DMS53 treated with DMSO at 0.1 percent for 48 hours (cell line): ENCODE measurements at regions not wholly inside any gene's neighbourhood (a gene's known extent, or its start where the extent isn't known, plus 50 kb on each side); places are given as distances from the start of the nearest gene placed in this dataset.
"Not testable (repeated sequence)": the region's sequence is repeated elsewhere in the genome, so short reads cannot be mapped to it uniquely, and the experiment has no call there.

ENCODE experiments used
- DNase-seq: peaks from one replicate; lab custom pipeline; 2025; ENCODE audit not compliant: unreplicated experiment; lab: John Stamatoyannopoulos, UW

DNA sequence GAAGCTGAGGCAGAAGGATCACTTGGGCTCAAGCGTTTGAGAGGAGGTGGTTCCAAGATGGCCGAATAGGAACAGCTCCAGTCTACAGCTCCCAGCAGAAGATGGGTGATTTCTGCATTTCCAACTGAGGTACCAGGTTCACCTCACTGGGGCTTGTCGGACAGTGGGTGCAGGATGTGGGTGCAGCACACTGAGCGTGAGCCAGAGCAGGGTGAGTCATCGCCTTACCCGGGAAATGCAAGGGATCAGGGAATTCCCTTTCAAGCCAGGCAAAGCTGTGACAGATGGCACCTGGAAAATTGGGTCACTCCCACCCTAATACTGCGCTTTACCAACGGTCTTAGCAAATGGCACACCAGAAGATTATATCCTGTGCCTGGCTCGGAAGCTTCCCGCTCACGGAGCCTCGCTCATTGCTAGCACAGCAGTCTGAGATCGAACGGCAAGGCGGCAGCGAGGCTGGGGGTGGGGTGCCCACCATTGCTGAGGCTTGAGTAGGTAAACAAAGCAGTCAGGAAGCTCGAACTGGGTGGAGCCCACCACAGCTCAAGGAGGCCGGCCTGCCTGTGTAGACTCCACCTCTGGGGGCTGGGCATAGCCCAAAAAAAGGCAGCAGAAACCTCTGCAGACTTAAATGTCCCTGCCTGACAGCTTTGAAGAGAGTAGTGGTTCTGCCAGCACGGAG is 482.6 kb upstream of the DAB2 start:
- DNase-seq = not testable (repeated sequence)

DNA sequence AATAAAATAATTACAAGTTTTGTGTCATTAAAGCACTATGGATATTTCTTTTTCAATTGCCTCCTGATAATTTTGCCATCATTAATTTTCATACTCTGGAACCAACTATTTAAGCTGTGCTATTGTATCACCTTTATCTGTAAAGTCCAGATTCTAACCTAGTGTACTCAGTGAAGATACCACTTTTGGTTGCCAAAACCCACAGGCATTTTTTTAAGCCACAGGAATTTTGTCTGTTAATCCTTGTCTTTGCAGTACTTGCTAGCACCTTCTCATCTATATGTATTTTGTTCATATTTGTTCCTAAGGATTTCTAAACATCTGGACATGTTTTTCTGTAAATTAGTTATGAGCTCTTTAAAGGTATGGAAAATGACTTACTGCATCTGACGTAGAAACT is 481.4 kb upstream of the DAB2 start:
- DNase-seq = no peak

DNA sequence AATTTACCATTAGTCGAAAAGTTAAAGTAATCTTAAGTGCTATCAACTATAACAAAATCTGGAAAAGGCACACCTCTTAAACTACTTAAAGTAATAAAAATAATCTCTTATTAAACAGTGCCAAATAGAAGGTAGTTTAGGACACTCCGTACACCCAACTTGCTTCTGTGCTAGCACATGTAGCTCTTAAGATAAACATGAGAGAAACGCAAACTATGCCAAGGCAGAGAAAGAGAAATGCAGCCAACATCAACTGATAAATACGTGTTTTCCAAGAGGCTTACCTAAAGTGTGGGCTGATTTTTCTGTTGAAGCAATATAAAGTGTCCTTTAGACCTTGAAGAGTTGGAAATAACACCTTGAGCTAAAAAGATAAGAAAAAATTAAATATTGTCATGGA is 480.6 kb upstream of the DAB2 start:
- no peak for DNase-seq

DNA sequence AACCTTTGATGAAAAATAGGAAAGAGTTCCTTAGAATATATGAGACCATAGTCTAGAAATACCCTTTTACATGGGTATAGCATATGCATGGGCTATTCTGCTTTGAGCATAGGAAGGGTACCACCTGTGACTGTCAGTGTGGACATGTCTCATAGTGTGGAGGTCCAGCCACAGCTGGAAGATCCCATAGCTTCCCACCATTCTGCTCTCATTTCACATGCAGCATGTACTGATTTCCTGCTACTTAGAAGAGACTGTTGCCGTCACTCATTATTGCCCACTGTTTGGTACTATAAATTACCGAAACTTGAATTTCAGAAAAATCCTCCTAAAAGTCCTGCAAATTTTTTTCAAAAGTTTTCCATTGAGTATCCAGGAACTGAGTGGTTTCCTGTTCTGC is 477.8 kb upstream of the DAB2 start:
- no peak for DNase-seq

DNA sequence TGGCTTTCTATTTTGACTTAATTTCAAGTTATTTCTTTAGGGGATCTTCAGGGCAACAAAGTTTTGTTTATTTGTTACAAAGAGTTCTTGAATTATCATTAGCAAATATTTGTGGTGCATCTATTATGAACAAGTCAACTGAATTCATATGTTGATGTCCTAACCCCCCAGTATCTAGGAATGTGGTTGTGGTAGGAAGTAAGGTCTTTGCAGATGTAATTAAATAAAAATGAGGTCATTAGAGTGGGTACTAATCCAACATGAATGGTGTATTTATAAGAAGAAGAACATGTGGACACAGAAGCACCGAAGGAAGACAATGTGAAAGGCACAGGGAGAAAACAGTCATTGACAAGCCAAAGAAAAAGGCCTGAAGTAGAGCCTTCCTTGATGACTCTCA is 474.0 kb upstream of the DAB2 start:
- DNase-seq = no peak

DNA sequence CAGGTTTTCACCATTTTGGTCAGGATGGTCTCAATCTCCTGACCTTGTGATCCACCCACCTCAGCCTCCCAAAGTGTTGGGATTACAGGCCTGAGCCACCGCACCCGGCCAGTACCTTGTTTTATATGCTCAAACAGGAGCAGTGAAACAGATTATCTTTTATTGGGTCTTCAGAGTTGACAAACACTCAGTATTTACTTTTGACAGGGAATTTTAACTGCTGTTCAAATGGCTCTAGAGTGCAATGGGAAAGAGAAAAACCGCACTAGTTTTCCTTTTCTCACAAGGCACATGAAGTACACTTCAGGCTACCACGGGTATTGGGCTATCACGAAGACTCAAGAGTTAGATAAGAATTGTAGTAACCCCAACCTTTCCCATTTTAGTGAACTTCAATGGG is 471.9 kb upstream of the DAB2 start:
- no peak for DNase-seq

DNA sequence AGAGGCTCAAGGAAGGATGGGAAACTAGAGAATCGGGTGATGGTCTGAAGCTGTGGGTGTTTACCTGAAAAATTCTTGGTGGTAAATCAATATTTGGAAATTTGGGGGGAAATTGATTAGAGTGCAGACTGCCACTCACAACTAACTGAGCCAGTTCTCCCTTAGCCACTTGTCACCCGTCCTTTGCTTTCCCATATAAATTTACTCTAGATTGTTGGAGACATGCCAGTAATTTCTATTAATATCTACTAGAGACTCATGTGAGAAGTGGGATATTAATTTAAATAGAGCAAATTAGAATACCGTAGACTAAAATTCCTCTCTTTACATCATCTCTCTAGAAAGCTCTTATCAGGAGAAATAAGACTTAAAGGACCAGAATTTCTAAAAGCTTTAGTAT is 471.3 kb upstream of the DAB2 start:
- DNase-seq = no peak

DNA sequence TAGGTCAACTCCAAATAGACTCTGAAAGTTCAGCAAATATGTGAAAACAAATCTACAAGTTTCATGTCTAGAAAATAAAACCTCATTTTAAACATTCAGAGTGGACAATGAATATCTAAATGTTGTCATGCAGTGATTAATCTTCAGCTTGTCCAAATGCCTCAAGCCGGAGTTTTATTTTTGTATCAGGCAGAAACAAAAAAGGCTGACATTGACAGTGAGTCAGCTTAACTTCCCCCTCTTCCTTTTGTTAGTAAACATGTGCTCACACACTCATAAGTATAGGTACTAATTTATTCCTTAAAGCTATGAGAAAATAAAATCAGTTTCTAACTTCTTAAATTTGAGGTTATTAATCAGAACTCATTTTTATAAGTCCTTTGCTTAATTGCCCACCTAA is 467.9 kb upstream of the DAB2 start:
- no peak for DNase-seq

DNA sequence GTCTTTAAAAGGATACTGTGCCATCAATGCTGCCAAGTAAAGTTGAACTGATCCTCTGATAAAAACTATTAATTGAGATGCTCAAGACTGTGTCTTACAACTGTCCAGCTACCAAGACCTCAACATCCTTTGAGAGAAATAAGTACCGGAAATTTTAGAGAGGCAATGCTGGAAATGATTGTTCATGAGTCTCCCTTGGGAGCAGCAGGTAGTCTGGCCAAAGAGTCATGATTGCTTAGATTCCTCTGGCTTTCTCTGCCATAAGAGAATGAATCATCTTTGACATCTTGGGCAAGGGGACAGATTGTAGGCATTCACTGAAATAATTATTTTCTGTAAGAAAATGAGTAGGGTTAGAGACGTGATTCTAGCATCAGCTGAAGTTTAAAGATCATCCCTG is 466.6 kb upstream of the DAB2 start:
- DNase-seq = no peak

DNA sequence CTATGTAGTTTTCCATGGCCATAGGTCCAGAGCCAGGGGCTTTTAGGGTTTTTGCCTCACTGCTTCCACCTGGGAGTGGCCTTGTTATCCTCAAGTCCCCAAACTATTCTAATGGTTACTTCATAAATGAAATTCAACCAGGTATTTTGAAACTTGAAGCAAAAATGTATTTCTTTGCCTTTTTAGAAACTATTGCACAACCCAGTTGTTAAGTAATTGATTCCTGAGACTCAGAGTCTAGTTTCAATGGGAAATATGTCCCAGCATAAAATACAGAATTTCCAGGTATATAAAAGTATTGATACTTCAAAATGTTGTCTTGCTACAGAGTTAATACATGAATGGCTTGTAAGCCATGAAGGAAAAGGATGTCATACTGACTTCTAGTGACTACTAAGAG is 456.2 kb upstream of the DAB2 start:
- no peak for DNase-seq

DNA sequence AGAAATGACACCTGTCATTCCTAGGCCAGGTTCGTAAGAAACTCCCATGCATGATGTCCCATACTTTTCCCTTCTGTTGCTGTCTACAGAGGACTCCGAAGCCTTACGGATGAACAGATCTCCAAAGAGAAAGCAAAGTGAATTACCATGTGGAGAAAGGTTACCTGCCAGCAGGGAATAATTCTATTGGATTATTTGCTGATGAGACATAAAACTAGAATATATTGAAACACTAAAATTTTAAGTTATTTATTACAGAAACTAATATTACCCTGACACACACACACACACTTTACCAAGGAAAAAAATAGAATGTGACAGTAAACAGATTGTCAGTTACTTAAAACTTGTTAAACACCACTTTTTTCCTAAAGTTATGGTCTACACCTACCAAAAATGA is 452.7 kb upstream of the DAB2 start:
- DNase-seq = no peak

DNA sequence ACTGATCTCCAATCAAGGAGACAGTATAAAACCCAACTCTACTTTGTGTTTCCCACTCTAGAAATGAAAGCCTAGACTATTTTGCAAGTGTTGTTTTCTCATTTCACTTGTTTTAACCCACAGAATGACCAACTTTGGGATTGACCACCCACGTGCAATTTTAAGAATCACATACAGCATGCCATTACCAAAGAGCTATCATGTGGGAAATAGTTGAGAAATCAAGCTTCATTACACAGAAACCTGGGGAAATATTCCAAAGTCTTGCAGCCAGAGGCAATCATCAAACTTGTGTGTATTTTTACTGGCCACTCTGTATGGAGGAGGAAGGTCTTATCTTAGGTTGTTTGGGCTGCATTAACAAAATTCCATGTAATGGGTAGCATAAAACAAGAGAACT is 451.4 kb upstream of the DAB2 start:
- DNase-seq = no peak

DNA sequence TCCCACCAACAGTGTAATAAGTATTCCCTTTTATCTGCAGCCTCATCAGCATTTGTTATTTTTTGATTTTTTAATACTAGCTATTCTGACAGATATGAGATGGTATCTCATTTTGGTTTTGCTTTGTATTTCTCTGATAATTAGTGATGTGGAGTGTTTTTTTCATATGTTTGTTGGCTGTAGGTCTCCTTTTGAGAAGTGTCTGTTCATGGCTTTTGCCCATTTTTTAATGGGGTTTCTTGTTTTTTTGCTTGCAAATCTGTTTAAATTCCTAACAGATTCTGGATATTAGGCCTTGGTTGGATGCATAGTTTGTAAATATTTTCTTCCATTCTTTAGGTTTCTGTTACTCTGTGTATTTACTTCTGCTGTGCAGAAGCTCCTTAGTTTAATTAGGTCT is 445.4 kb upstream of the DAB2 start:
- DNase-seq = no peak

DNA sequence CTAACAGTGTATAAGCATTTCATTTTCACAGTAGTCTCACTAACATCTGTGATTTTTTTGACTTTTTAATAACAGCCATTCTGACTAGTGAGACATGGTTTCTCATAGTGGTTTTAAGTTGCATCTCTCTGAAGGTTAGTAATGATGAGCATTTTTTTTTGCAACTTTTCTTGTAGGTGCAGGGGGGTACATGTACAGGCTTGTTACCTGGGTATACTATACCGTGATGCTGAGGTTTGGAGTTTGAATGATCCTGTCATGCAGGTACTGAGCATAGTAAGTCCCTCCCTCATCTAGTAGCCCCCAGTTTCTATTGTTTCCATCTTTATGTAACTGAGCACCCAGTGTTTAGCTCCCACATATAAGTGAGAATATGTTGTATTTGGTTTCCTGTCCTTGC is 444.6 kb upstream of the DAB2 start:
- no peak for DNase-seq

DNA sequence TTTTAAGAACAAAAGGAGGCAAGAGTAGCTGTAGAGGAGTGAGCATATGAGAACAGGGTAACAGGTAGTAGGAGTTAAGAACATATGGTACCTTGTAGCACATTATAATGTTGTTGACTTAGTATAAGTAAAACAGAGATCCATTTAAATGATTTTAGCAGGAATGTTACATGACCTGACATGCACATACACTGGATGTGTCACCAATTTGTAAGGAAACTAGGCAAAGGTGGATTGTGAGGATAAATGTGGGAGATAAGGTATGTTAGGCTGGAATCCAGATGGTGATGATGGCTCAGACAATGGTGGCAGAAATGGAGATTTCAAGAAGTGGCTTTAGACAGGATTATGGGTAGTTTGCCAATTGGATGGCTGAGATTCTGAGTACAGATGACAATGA is 443.1 kb upstream of the DAB2 start:
- no peak for DNase-seq

DNA sequence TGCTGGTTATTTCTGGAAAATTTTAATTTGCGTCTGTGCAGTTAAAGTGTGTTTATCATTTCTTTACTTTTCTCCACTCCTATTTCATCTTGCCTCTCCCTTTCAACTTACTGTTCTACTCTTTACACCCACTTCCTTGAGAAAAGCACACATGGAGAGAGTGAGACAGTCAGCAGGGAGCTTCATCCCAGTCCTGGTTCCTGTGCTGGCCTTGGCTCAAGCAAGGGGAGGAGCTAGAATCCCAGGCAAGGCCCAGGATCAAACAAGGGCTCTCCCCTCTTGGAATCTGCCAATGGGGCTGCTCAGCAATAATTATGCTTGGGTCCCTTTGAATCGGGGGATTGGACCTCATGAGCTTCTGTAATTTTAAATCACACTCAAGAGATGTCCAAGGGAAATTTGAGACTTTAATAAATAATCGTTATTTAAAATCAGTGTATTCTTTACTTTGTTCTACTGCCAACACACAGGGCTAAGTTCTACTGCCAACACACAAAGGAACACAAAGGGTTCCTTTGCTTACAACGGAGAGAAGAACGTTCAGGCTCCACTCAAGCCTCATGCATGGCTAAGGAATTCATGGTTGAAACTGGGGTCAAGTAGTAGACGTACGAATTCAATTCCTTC is 439.3 kb upstream of the DAB2 start:
- no peak for DNase-seq

DNA sequence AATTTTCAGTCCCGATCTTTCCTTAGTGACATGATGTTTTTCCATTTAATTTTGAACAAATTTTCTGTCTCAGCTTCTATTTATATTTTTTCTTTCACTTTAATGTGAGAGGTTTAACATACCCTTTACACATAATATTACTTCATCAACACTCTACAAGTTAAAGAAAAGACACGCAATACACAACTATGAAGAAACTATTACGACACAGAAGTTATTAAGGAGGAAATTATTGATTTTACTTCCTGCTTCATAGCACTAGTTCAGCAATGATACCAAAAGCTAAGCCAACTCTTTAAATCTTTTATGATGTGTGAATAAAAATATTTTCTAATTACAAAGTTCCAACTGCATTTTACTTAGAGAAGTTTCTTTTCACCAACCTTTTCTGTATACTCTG is 432.3 kb upstream of the DAB2 start:
- no peak for DNase-seq

DNA sequence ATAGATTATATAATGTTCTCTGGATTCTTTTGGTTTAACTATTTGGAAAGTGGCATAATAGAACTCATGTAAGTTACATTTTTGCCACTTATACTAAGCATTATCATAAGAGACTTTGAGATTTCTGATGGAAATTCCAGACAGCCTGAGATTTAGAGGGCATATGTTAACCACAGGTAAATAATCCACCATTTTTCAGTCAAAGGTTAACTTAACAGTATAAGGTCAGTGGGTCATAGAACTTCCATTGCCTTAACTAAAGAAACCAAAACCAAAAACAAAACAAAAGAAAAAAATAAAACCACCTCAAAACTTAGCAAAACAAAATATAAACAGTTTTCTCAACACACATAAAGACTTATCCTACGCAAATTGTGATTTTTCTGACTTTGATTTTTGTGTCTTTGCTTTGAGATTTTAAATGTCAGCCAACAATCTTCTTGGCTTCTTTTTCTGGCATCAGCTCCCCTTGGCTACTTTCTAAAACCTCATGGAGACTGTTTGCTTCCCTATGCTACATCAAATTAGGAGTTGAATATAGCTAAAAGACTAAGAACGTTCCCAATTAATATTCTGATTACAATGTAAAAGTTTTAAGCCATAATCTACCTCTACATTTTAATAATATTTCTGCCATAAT is 430.1 kb upstream of the DAB2 start:
- no peak for DNase-seq

DNA sequence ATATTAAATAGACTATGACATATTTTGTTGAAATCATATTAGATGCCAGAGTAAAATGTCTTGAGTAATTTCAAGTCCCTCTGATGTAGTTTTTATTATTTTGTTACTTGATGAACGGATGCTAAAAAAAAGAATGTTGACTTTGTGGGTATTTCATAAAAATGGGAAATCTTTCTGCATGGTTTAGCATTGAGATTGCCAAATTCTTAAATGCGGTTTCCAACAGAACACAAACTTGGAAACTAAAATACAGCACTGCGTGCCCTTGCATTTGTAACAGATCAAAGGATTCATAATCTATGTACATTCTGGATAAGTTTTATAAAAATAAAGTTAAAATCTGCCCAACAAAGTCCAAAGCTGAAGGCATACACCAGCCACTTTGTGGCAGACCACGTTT is 425.5 kb upstream of the DAB2 start:
- no peak for DNase-seq

DNA sequence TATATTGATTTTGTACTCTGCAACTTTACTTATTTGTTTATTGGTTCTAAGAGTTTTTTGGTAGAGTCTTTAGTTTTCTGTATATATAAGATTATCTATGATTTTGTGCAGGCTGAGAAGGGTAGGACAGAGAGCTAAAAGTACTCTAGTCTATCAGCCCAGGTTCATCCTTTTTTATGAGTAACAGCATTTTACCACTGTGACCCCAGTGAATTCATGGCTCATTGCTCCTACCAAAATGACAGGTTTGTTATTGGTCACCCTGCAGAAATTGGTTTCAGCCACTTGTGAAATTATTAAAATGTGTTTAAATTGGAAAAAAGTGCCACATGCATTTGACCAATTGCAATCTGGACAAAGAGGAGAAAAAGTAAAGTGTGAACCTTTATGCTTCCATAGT is 421.4 kb upstream of the DAB2 start:
- DNase-seq = no peak

DNA sequence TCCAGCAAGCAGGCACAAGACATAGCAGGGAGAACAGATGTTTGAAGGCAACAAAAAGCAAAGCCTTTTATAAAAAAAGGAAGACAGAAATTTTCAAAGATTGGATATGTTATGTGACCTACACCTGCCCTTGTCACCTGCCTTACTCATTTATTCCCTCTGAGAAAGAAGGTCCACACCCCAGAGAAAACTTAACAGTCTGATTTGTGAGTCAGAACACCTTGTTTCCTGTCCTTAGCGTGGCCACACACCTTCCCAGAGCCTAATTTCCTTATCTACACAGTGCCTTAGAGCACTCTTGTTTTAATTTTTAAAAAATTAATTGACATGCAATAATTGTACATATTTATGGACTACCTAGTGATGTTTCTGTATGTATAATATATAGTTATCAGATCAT is 419.0 kb upstream of the DAB2 start:
- no peak for DNase-seq

DNA sequence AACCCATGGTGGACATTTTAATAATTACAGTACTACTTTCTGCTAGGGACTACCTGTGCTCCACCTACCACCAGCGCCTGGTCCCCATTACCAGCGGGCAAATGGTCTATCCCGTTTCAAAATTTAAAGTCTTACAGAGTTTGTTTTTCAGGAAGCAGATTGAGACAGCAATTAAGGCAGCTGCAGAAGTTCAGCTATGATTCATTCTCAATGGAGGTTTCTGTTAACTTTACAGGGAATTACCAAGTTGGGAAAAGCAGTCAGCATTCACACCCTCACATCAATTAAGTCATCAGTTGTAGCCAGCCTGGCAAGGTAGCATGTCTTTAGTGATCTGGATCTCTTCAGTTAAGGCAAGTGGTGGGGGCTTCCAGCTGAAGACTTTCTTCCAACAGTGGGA is 410.6 kb upstream of the DAB2 start:
- no peak for DNase-seq

DNA sequence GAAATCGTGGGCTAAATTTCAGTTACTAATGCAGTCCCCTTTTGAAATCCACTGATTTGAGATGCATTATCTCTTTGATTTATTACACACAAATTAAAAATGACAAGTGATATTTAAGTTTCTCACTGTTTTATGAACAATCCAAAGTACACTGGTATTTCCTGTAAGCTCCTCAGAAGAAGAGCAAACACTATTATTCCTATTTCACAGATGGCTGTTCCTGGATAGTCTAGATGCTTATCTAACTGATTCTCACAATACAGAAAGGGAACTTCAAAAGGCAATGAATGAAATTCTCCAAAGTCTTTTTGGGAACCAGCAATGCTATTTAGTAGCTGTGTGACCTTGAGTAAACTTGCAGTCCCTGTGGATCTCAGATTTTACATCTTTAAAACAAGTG is 404.7 kb upstream of the DAB2 start:
- no peak for DNase-seq
